Stimulated activated naive CD8-positive, alpha-beta T cell treated with anti-CD3 and anti-CD28 coated beads, Interleukin-15, Interleukin-2, amounts not matched to agents 100 U/mL and 50 U/mL, for 24 hours (primary cell): ENCODE measurements at regions not wholly inside any gene's neighbourhood (a gene's known extent, or its start where the extent isn't known, plus 50 kb on each side); places are given as distances from the start of the nearest gene placed in this dataset.

Experiments used
- ATAC-seq: fragments of 150-1000 bp; cut with Tn5 transposase; one replicate; pipeline ENCODE4 v1.10.0; 2021
- DNase-seq: peaks from one replicate; pipeline ENCODE4 v3.0.0; 2021

DNA sequence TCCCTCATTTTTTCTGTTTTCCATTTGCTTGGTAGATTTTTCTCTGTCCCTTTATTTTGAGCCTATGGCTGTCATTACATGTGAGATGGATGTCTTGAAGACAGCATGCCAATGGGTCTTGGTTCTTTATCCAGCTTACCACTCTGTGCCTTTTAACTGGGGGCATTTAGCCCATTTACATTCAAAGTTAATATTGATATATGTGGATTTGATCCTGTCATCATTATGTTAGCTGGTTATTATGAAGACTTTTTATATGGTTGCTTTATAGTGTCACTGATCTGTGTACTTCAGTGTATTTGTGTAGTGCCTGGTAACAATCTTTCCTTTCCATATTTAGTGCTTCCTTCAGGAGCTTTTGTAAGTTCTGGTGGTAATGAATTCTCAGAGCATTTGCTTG lies 89.3 kb upstream of the UNC5B start:
- ATAC-seq, result no peak
- DNase-seq, result no peak

- ATAC-seq (no peak), DNase-seq (no peak)
Measured at GRCh38 chr10:71124921-71125748, 87.2 kb upstream of the UNC5B start.

GRCh38 chr10:71125749-71126107 lies 86.6 kb upstream of the UNC5B start:
- no peak for DNase-seq
- no peak for ATAC-seq

DNA sequence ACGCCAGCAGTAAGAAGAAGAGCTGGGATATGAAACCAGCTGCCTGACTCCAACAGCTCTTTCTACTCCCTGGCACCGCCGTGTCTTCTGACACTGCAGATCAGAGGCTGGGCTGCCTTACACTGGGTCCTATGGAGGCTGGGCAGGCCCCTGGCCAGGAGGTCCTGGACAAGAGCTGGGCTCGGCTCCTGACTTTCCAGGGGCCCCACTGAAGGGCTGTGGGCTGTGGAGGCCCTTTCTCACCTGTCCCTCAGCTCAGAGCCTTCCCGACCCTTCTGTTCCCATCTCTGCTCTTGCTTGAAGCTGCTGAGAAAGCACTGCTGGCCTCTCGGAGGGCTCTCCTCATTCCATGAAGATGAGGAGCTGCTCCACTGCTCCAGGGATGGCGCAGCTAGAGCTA lies 85.9 kb upstream of the UNC5B start:
- DNase-seq, result no peak
- no peak for ATAC-seq

- DNase-seq, result no peak
Measured at GRCh38 chr10:71127104-71127503, 85.3 kb upstream of the UNC5B start.

GRCh38 chr10:71127773-71128172 lies 84.6 kb upstream of the UNC5B start:
- DNase-seq (no peak), ATAC-seq (no peak)

More at GRCh38 chr10:71127104-71127503, 85.3 kb upstream of the UNC5B start:
- ATAC-seq, result no peak

DNA sequence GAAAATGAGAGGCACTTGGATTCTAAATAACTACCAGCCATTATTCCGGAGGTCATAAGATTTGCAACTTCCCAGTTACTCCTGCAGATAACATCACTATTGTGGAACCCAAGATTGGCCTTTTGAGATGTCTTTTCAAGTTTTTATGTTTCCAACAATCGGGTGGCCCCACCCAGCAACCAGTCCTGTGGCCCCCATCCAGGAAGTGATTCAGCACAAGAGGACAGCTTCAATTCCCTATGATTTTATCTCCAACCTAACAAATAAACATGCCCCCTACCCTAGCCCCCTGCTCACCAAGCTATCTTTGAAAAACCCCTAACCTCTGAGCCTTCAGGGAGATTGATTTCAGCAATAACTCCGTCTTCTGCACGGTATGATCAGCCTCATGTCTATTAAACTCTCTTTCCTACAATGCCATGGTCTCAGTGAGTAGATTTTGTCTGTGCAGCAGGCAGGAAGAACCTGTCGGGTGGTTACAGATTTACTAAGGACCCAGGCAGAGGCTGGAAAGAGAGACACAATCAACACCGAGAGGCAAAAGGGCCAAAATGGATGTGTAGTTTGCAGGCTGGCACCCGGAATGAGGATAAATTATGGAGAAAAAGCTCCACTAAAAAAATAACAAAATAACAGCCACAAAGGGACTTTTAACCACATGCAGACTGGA lies 83.9 kb upstream of the UNC5B start:
- ATAC-seq (no peak), DNase-seq (no peak)

DNA sequence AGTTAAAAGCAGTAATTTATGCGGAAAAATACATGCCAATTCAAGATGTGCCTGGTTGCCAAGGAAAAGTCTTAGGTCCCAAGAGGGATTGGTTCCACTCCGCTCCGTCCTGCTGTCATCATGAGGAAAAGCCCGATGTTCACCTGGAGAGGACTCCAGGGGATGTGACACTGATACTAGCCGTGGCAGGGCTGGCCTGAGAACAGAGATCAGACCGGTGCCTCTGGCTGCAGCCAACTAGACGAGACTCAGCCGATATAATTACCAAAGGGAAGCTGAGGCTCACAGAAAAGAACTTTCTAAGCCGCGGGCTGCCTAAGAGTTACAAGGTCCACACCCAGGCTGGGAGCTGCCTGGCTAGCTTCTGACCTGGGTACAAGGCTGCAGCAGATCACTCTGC lies 81.3 kb upstream of the UNC5B start:
- ATAC-seq, result no peak
- DNase-seq, result no peak

- ATAC-seq, result no peak
Measured at GRCh38 chr10:71131508-71132088, 80.8 kb upstream of the UNC5B start.

DNA sequence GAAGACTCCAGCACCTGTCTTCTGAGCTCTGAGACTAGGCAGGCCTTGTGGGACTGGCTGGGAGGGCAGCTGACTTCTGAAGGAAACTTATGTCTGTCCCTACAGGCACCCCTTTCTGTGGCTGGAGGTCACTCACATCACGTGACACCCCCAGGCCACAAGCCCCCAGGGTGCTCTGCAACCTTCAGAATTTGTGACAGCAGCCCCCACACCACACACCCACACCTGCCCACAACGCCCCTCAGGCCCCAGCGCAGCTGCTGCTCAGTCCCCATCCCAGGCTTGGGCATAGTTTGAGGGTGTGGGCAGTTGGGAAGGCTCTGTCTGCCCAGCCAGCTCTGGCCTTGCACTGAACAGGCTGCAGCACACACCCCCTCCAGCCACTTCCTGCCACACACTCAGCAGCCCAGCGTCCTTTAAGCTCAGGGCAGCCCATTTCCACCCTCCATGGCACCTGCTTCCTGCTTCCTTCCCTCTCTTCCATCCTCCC lies 80.0 kb upstream of the UNC5B start:
- ATAC-seq (no peak), DNase-seq (no peak)

More at GRCh38 chr10:71131508-71132088, 80.8 kb upstream of the UNC5B start:
- DNase-seq, result no peak

DNA sequence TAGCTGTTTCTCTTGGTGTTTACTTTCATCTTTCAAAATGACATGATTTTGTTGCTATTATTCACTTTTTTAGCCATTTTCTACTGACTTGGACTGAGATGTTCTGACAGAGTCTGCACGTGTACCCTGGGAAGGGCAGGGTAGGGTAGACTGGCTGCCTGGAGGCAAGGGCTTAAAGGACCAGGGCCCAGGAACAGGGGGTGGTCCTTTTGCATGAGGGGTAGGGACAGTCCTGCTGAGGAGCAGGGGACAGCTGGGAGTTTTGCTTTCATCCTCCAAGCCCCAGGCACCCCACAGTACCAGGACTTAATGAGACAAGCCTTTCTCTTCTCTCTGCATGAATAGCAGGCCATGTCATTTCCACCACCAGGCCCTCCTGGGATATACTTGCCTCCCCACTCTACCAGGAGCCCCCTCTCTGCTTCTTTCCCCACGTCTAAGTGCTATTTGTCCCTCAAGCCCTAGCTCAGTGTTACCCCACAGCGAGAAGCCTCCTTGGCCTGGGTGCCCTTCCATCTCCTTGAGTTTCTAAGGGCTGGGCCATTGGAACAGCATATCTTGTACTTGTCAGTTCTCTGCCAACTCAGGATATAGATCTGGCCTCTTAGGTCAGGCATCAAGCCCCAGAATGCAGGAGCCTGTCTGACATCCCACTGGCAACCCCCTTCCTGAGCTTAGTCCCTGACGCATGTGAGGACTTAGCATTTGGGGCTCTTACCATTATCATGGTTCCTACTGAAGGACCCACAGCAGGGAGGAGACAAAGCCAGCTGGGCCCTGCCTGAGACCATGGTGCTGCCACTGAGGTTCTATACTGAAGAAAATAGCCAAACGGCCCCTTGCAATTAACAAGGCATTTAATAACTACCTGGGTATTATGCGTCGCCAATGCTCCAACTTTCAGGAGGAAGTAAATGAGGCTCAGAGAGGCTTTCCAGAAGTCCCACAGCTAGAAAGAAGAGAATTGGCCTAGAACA lies 78.4 kb upstream of the UNC5B start:
- DNase-seq (no peak), ATAC-seq (no peak)

GRCh38 chr10:71134732-71135211 lies 77.6 kb upstream of the UNC5B start:
- ATAC-seq, result no peak
- no peak for DNase-seq

GRCh38 chr10:71135236-71135635 lies 77.1 kb upstream of the UNC5B start:
- no peak for DNase-seq
- ATAC-seq, result no peak

DNA sequence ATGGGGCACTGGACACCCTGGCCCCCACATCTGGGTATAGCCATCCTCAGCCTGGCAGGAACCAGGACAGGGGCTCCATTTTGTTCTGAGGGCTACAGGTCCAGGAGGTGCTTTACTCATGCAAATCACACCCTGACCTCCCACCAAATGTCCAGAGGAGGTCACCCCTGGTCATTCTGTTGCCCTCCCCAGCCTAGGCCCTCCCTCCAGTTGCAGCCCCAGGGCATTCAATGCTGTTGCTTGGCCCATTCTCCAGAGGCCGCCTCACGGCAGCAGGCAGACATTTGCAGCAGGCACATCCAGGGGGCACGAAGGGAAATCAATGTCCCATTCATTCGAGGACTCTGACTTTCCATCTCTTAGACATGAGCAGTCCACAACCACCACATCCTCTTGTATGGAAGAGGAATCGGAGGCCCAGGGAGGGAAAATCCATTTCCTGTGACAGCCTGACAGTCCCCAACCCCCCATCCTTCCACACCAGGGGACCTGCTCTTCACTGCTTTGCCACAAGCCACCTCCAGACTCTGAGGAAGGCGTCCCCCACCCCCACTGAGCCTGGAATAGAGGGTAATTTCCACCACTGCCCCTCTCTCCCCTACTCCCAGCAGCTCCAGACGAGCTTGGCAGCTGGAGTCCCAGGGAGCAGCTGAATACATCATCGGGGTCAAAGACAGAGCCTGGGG lies 76.2 kb upstream of the UNC5B start:
- no peak for DNase-seq

GRCh38 chr10:71137701-71138100 lies 74.7 kb upstream of the UNC5B start:
- ATAC-seq, result no peak
- DNase-seq, result no peak

More for the DNA sequence above, 76.2 kb upstream of the UNC5B start:
- ATAC-seq, result no peak

GRCh38 chr10:71138166-71138830 lies 74.1 kb upstream of the UNC5B start:
- ATAC-seq, result no peak
- no peak for DNase-seq

DNA sequence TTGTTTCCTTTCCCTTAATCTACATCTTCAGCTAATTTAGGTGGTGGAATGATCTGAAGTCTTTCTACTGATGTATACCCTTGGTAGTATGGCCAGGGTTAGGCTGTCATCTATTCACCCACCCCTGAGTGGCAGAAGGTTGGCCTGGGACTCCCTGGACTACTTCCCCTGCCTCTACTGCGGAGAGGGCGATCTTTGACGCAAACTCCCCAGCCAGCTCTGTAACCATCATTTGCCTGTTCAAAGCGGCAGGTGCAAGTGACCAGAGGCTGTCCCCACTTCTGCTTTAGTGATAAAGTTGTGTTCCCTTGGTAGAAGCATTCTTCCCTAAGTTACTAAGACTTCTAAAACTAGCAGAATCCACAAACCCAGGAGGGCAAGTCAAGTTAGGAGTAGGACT lies 70.8 kb upstream of the UNC5B start:
- DNase-seq (no peak), ATAC-seq (no peak)

GRCh38 chr10:71143170-71143569 lies 69.2 kb upstream of the UNC5B start:
- no peak for DNase-seq
- ATAC-seq, result no peak

DNA sequence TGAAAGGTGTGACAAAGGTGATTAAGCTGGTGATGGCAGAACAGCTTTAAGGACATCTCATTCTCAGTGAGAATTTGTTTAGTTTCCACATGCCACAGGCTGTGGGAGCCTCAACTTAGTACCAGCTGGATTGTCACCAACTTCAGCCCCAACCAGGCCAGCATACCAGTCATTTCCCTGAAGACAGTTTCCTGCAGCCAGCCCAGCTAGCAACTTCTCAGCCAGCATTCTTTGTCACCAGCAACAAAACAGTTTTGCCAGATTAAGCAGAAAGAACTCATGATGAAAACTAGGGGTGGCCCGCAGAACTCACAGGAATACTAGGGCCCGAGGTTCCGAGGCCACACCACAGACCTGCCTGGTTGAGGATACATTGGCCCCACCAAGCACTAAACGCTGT lies 68.8 kb upstream of the UNC5B start:
- no peak for ATAC-seq
- no peak for DNase-seq

- no peak for ATAC-seq
- no peak for DNase-seq
Measured at GRCh38 chr10:71144824-71145223, 67.5 kb upstream of the UNC5B start.
